ENCODE measurements at regions not wholly inside any gene's neighbourhood (a gene's known extent, or its start where the extent isn't known, plus 50 kb on each side); places are given as distances from the start of the nearest gene placed in this dataset.

GRCh38 chr9:31185831-31186230, 1198.6 kb upstream of the ACO1 start:
- ChIA-PET CTCF (no interaction called here), POLR2A (no interaction called here)

More at GRCh38 chr9:31185831-31186230, 1198.6 kb upstream of the ACO1 start:
- Histone ChIP-seq H3K4me1 (ENCODE audit: control insufficient read depth, insufficient read depth, low read length) (no peaks in the 10 kb centered on the region), H3K36me3 (ENCODE audit: control insufficient read depth in 2 of 2, insufficient read depth in 1 of 2, low read length in 2 of 2) (no peaks in the 10 kb centered on the region), H3K27ac (ENCODE audit: extremely low read depth, low read depth, low read length) (no peak overlapping the region), H3K4me3 (ENCODE audit: low read depth, low read length) (no peak overlapping the region), H3K9me3 (ENCODE audit: control insufficient read depth, insufficient read depth, low read depth, low read length) (no peaks in the 10 kb centered on the region)
- no peak for TF ChIP-seq GLIS2 (tag by site-specific recombination; IDR thresholded peaks at IDR 0.05)
- TF ChIP-seq PRDM2 (tag by site-specific recombination; IDR thresholded peaks at IDR 0.05; ENCODE audit: borderline replicate concordance) = no peak
- TF ChIP-seq ZNF175 (tag by site-specific recombination; IDR thresholded peaks at IDR 0.05) = no peak
- no peak for TF ChIP-seq KLF9 (tag by site-specific recombination; IDR thresholded peaks at IDR 0.05; ENCODE audit: low read depth)
- no peak for TF ChIP-seq ZNF112 (tag by site-specific recombination; IDR thresholded peaks at IDR 0.05)
- no peak for TF ChIP-seq YY2 (tag by site-specific recombination; IDR thresholded peaks at IDR 0.05)
- TF ChIP-seq SALL2 (tag by site-specific recombination; IDR thresholded peaks at IDR 0.05; ENCODE audit: borderline replicate concordance) = no peak
- no peak for TF ChIP-seq ZNF585B (tag by site-specific recombination; IDR thresholded peaks at IDR 0.05)
- no peak for TF ChIP-seq ZBTB44 (tag by site-specific recombination; IDR thresholded peaks at IDR 0.05)
- no peak for TF ChIP-seq MZF1 (tag by site-specific recombination; IDR thresholded peaks at IDR 0.05; ENCODE audit: borderline replicate concordance)
- TF ChIP-seq ZNF76 (tag by site-specific recombination; IDR thresholded peaks at IDR 0.05; ENCODE audit: borderline replicate concordance, low read depth) = no peak
- no peak for TF ChIP-seq ZNF239 (tag by site-specific recombination; IDR thresholded peaks at IDR 0.05)
- no peak for TF ChIP-seq ZNF843 (tag by site-specific recombination; IDR thresholded peaks at IDR 0.05)
- TF ChIP-seq ZNF624 (tag by site-specific recombination; IDR thresholded peaks at IDR 0.05) = no peak
- TF ChIP-seq MEIS1 (CRISPR knock-in tag; IDR thresholded peaks at IDR 0.05; ENCODE audit: borderline replicate concordance) = no peak
- no peak for TF ChIP-seq ZNF621 (tag by site-specific recombination; IDR thresholded peaks at IDR 0.05)
- TF ChIP-seq ZNF362 (tag by site-specific recombination; IDR thresholded peaks at IDR 0.05) = no peak

Measured in HEK293 (cell line).